Effector CD4-positive, alpha-beta T cell (primary cell): ENCODE measurements at regions not wholly inside any gene's neighbourhood (a gene's known extent, or its start where the extent isn't known, plus 50 kb on each side); places are given as distances from the start of the nearest gene placed in this dataset.
"Not testable (repeated sequence)": the region's sequence is repeated elsewhere in the genome, so short reads cannot be mapped to it uniquely, and the experiment has no call there.

ENCODE experiments used
- DNase-seq: peaks from one replicate; pipeline ENCODE4 v3.0.0-alpha.2; 2020

GRCh38 chr5:34189752-34190411 lies 146.9 kb upstream of the C1QTNF3 start:
- DNase-seq: peak; percentile 16

- DNase-seq: peak; percentile 10
Measured at GRCh38 chr5:34190466-34190865, 147.5 kb upstream of the C1QTNF3 start.

DNA sequence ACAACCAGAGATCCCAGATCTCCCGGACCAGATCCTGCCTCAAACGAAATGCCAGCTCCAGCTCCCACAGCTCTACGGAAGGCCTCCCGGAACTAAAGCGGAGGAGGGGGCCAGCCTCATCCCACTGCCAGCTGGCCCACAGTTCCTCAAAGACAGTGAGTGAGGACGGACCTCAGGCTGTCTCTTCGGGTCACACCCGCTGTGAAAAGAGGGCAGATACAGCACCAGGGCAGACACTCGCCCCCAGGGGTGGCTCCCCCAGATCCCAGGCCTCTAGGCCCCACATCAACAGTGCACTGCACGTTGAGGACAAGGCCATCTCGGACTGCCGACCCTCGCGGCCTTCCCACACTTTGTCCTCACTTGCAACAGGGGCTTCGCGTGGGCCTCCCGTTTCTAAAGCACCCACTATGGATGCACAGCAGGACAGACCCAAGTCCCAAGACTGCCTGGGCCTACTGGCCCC lies 148.3 kb upstream of the C1QTNF3 start:
- peak; percentile 12 for DNase-seq

DNA sequence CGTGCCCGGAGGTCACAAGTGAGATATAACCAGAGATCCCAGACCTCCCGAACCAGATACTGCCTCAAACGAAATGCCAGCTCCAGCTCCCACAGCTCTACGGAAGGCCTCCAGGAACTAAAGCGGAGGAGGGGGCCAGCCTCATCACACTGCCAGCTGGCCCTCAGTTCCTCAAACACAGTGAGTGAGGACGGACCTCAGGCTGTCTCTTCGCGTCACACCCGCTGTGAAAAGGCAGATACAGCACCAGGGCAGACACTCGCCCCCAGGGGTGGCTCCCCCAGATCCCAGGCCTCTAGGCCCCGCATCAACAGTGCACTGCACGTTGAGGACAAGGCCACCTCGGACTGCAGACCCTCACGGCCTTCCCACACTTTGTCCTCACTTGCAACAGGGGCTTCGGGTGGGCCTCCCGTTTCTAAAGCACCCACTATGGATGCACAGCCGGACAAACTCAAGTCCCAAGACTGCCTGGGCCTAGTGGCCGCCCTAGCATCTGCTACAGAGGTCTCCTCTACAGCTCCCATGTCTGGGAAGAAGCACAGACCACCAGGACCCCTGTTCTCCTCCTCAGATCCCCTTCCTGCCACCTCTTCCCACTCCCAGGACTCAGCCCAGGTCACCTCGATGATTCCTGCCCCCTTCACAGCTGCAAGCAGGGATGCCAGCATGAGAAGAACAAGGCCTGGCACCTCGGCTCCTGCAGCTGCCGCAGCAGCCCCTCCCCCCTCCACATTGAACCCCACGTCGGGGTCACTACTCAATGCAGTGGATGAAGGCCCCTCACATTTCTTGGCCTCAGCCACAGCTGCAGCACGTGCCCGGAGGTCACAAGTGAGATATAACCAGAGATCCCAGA lies 149.3 kb upstream of the C1QTNF3 start:
- DNase-seq: peak; percentile 21

GRCh38 chr5:34192923-34193262 lies 149.9 kb upstream of the C1QTNF3 start:
- not testable (repeated sequence) for DNase-seq

DNA sequence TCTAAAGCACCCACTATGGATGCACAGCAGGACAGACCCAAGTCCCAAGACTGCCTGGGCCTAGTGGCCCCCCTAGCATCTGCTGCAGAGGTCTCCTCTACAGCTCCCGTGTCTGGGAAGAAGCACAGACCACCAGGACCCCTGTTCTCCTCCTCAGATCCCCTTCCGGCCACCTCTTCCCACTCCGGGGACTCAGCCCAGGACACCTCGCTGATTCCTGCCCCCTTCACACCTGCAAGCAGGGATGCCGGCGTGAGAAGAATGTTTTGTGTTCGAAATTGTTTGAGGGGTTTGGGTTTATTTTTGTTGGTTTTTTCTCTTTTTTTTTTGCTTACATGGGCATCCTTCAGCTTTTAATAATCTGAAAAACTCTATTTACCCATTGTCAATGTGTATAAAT lies 150.3 kb upstream of the C1QTNF3 start:
- DNase-seq: peak; percentile 9

DNA sequence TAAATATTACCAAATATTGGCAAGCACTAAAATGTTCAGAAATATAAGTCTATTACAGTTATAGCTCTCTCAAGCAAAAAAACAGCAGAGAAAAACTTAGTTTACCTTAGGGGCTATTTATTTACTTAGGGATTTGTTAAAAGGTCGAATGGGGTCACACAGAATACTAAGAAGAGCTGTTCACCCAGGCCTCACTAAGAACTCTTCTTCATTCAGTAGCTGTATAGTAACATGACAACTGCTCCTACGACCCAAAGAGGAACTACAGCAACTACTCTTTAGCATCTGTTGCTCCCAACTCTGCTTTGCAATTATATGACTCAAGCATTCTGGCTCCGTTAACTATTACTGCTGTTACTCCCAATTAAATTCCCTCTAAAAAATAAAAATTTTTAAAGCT lies 150.8 kb upstream of the C1QTNF3 start:
- not testable (repeated sequence) for DNase-seq

GRCh38 chr5:34196091-34196490 lies 153.1 kb upstream of the C1QTNF3 start:
- DNase-seq: not testable (repeated sequence)

- not testable (repeated sequence) for DNase-seq
Measured at GRCh38 chr5:34205347-34205746, 162.3 kb upstream of the C1QTNF3 start.

DNA sequence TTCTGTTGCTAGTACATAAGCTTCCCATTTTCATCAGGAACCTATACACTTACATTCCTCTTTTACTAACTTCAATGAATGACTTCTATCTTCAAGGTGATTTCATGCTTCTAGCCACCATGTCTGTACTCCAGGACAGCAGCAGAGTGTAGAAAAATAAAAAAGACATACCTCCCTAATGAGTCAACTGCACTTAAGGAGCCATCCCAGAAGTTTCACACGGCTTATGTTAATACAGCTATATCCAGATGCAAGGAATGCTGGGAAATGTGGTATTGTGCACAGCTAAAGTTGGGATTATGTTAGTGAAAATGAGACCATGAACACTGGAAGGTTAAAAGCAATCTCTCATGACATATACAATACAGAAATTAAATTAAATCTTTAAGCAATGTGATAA lies 174.4 kb upstream of the C1QTNF3 start:
- DNase-seq: not testable (repeated sequence)

- not testable (repeated sequence) for DNase-seq
Measured at GRCh38 chr5:34221329-34222073, 178.5 kb upstream of the C1QTNF3 start.

DNA sequence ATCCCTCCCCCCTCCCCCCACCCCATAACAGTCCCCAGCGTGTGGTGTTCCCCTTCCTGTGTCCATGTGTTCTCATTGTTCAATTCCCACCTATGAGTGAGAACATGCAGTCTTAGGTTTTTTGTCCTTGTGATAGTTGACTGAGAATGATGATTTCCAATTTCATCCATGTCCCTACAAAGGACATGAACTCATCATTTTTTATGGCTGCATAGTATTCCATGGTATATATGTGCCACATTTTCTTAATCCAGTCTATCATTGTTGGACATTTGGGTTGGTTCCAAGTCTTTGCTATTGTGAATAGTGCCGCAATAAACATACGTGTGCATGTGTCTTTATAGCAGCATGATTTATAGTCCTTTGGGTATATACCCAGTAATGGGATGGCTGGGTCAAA lies 180.1 kb upstream of the C1QTNF3 start:
- DNase-seq: not testable (repeated sequence)

DNA sequence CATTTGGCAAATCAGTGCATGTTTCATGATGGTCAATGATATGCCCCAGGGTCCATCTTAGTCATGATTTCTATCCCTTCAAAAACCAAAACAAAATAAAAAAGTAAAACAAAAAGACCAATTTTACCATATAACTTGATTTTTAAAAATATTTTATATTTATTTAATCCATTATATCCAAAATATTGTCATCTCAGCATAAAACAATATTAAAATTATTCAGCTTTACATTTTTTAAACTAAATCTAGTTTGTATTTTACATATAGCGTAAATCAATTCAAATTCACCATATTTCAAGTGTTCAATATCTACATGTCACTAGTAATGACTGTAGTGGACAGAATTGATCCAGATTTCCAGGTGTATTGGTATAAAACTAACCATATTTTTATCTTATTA lies 187.4 kb upstream of the C1QTNF3 start:
- DNase-seq: not testable (repeated sequence)

DNA sequence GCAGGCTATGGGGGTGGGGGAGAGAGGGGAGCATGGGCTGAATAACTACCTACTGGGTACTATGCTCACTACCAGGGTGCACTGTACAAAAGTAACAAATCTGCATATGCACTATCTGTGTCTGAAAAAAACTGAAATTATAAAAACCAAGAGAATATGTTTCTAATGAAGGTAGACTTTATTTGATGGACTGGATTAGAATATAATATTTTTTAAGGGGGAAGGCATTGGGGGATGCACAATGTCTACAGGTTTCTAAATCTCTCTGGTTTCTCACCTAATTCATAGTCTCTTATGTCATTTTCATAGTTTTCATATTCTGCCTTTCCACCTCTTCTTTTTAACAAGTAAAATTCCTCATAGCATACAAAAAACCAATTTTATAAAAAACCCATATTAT lies 200.8 kb upstream of the C1QTNF3 start:
- not testable (repeated sequence) for DNase-seq

- peak; percentile 68 for DNase-seq
Measured at GRCh38 chr5:34244281-34245031, 201.4 kb upstream of the C1QTNF3 start.

DNA sequence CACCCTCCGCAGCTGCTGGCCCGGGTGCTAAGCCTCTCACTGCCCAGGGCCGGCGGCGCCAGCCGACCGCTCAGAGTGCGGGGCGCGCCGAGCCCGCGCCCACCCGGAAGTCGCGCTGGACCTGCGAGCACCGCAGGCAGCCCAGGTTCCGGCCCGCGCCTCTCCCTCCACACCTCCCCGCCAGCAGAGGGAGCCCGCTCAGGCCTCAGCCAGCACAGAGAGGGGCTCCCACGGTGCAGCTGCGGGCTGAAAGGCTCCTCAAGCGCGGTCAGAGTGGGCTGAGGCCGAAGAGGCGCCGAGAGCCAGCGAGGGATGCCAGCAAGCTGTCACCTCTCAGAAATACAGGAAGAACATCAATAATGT lies 202.0 kb upstream of the C1QTNF3 start:
- DNase-seq: not testable (repeated sequence)

GRCh38 chr5:34245813-34246212 lies 202.8 kb upstream of the C1QTNF3 start:
- DNase-seq: not testable (repeated sequence)

DNA sequence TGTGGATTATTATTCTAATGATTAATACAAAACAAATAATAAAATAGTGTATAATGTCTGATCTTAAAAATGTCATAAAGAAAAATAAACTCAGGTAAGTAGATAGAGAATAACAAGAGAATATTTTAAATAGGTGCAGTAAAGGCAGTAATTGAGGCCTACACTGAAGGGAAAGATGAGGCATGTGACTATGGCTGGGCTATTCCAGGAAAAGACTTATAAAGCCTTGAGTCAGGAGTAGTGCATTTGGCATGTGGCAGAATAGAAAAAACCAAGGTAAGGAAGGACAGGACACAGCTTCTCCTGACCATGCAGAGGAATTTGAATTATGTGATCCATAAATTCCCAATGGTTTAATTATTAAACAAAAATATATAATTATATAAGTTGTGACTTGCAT lies 215.6 kb upstream of the C1QTNF3 start:
- not testable (repeated sequence) for DNase-seq

DNA sequence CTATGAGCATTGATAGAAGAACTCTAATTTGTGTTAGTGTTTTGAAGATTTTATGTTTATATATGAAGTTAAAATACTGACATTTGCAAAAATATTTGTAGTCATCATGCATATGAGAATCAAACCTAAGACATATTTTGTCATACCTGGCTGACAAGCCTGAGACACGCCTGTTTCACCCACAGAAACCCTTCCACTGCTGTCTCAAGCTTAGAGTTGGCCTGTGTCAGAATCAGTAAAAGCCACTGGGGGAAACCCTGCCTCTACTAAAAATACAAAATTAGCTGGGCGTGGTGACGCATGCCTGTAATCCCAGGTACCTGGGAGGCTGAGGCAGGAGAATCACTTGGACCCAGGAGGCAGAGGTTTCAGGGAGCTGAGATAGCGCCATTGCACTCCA lies 218.0 kb upstream of the C1QTNF3 start:
- DNase-seq: not testable (repeated sequence)

DNA sequence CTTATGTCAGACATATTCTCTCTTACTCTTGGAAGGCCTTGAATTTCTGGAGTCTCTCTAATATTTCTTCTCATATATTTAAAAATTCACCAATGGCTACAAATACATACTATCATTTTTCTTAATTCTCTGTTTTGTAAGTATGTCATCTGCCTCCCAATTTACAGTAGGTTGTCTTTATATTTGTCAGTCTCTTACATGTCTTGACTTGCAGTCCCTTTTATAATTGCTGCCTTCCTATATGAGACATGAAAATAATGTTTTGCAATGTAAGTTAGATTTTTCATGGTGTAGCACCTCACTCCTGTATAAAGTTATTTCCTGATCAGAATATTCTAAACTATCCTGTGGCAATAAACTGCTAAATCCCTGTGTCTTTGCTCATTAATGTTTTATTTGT lies 223.1 kb upstream of the C1QTNF3 start:
- DNase-seq: not testable (repeated sequence)

DNA sequence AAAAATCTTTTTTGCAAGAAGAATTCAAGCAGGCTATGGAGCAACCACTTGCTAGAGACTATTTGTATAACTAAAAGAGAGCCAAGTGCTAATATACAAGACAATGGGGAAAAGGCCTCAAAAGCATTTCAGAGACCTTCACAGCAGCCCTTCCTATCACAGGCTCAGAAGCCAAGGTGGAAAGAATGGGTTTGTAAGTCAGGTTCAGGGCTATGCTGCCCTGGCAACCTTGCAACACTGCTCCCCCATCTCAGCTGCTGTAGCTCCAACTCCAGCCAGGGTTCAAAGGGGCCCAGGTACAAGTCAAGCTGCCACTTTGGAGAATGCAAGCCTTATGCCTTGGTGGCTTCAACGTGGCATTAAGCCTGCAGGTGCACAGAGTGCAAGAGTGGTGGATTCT lies 253.7 kb upstream of the C1QTNF3 start:
- DNase-seq: not testable (repeated sequence)

- not testable (repeated sequence) for DNase-seq
Measured at GRCh38 chr5:34329201-34329600, 286.2 kb upstream of the C1QTNF3 start.
